Stimulated activated CD4-positive, alpha-beta T cell treated with anti-CD3 and anti-CD28 coated beads, Interleukin-1b, Interleukin-23, amount 100 ng/mL, for 24 hours (primary cell): ENCODE measurements at regions not wholly inside any gene's neighbourhood (a gene's known extent, or its start where the extent isn't known, plus 50 kb on each side); places are given as distances from the start of the nearest gene placed in this dataset.

ENCODE experiments used
- DNase-seq, 4 experiments: peaks; one replicate each; pipeline ENCODE4 v3.0.0-alpha.2; 2020; ENCODE audit warnings: low read depth in 4 of 4, low spot score in 1 of 4

DNA sequence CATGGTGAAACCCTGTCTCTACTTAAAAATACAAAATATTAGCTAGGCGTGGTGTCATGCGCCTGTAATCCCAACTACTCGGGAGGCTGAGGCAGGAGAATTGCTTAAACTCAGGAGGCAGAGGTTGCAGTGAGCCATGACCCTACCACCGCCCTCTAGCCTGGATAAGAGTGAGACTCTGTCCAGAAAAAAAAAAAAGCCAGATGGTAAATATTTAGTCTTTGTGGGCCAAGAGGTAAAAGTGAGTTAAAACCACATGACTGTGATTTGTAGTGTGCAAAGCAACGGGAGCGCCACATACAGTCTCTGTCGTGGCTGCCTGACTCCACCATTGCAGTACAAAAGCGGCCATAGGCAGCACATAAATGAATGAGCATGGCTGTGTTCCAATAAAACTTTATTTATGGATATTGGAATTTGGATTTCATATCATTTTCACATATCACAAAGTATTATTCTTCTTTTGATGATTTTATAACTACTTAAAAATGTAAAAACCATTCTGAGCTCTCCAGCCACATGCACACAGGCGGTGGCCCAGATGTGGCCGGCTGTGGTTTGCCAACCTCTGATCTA lies 51.8 kb upstream of the CASZ1 start:
- no peak for DNase-seq

DNA sequence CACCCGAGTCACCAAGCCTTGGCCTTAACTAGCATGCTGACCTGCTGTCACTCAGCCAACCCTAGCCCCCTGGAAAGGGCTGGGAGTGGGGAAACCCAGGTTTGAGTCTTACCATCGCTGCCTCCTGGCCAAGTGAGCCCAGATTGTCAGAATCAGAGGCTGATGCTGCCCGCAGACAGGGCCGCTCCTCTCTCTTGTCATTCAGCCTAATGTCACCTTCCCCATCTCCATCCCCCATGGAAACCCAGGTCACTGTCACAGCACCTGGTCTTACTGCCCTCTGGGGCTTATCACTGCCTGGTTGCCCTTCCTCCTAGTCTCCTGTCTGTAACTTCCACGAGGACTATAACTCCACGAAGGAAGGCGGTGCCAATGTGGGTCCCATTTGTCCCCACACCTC lies 53.6 kb upstream of the CASZ1 start:
- DNase-seq = no peak

DNA sequence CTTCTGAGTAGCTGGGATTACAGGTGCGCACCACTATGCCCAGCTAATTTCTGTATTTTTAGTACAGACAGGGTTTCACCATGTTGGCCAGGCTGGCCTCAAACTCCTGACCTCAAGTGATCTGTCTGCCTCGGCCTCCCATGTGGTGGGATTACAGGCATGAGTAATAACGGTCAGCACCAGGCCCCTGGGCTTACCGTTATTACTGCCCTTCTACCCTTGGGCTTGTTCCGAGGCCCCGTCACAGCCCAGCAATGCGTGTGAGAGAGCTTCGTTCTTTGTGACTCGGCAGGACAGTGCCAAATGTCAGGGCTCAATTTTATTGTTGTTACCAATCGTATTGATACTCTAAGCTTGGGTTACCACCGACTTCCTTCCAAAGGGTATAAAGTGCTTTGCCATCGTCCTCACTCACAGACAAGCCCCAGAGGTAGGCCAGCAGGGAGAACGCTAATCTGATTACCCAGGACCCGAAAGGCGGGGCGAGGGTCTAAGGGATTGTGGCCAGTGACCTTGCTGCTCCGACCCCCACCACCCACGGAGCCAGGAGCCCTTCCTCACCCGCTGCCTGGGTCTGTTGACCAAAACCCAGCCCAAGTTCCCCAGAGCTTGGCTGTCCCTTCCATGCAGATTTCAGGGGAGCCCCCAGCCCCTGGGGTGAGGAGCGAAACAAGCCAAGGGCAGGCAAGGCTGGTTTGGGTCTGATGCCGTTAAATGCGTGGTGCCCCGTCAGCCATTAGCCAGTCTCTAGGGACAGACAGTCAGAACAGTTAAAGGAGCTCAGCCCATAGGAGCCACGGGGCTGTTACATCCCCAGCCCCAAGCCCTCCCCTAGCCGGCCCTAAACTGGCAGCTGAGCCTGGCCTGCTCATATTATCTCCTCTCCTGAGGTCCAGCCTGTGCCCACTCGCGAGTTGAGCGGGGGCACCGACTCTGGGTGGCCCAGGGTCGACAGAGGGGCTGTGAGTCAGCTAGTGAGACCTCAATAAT lies 54.9 kb upstream of the CASZ1 start:
- DNase-seq = no peak

DNA sequence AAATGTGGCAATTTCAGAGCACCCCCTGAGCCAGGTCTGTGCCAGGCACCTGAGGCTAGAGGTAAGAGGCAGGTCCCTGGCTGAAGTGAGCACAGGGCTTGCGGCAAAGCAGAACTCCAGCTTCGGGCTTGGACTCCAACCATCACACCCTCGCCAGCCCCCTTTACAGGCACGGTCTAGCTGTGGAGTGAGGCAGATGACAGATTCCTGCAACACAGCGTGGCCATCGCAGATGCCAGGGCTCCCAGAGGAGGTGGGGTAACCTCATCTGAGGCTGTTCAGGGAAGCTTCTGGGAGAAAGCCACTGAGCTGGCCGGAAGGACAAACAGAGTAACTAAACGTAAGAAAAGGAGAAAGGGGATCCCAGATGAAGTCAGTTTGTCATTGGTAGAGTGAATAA lies 55.6 kb upstream of the CASZ1 start:
- DNase-seq = no peak

DNA sequence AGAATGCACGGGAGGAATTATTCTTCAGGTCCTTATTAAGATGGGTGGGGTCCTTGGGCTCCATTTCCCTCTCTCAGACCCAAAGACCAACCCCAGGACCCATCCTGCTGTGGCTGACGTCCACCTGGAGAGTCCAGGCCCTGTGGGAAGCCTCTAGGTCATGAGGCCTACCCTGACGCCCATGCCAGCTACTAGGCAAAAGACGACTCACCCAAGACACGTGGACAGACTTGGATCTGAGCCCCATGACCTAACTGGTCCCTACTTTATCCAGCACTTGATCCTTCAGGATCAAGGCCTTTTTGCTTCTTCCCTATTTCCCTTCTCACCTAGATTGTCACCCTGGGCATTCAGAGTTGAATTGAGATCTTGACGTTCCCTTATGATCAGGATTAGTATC lies 56.0 kb upstream of the CASZ1 start:
- DNase-seq = no peak

DNA sequence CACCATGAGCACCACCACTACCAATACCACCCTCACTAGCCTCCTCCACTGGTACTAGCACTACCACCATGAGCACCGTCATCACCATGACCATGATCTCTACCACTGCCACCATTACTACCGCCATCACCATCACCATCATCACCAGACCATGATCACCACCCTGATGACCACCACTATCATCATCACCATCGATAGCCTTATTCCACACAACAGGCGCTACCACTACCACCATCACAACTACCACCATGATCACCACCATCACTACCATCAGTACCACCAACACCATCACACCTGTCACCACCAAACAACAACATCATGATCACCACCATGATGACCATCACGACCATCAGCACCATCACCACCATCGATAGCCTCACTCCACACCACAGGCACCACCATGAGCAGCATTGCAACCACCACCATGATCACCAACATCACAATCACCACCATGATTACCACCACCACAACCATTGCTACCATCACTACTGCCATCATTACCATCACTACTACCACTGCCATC lies 56.6 kb upstream of the CASZ1 start:
- DNase-seq = no peak

DNA sequence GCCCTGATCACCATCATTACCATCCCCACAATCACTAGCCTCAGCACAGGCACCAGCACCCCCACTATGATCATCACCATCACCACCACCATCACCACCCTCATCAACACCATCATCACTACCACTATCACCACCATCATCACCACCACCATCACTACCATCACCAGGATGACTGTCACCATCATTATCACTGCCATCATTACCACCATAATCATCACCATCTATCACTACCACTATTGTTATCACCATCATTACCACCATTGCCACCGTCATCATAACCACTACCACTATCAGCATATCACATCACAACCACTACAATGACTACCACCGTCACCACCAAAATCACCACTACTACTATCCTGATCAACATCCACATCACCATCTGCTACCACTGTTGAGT lies 57.3 kb upstream of the CASZ1 start:
- DNase-seq = no peak

DNA sequence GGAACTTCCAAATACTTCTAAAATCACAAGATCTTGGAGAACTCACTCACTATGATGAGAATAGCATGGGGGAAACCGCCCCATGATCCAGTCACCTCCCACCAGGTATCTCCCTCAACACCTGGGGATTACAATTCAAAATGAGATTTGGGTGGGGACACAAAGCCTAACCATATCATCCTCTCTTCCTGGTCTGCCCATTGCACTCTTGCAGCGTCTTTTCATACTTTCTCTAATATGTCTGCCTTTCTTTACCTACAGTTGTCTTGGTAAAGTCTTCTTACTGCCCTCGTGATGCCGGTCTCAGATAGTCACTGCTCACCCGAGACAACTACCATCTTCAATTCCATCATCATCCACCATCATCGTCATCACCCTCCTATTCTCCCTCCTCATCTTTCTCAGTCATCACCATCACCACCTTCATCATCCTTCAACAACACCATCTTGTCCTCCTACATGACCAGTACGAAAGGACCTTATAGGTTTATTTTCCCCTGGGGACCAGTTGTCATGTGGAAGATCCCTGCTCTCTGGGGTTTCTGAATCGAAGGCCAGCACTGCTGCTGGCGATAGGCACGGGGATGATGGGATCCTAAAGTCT lies 58.5 kb upstream of the CASZ1 start:
- DNase-seq = no peak

DNA sequence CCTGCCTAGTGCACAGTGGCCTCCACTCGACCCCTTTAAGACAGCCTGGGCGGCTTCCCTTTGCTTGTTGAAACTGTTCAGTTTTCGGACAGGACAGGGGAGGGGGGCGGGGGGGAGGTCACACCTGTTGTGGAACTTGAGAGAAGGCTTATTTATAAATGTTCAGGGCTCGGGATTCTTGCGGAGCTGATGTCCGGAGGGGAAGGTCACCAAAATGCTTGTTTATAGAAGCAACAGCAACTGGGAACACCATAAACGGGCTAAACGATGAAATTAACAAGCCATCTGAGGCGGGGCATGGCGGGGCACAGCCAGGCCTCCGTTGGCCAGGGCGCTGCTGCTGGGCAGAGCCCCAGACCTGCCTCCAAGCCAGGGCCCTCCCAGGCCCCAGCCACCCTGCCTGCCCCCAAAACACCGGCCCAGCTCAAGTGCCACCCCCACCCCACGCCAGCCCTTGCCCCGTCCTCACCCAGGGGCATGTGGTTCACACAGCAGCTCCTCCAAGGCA lies 59.8 kb upstream of the CASZ1 start:
- no peak for DNase-seq

DNA sequence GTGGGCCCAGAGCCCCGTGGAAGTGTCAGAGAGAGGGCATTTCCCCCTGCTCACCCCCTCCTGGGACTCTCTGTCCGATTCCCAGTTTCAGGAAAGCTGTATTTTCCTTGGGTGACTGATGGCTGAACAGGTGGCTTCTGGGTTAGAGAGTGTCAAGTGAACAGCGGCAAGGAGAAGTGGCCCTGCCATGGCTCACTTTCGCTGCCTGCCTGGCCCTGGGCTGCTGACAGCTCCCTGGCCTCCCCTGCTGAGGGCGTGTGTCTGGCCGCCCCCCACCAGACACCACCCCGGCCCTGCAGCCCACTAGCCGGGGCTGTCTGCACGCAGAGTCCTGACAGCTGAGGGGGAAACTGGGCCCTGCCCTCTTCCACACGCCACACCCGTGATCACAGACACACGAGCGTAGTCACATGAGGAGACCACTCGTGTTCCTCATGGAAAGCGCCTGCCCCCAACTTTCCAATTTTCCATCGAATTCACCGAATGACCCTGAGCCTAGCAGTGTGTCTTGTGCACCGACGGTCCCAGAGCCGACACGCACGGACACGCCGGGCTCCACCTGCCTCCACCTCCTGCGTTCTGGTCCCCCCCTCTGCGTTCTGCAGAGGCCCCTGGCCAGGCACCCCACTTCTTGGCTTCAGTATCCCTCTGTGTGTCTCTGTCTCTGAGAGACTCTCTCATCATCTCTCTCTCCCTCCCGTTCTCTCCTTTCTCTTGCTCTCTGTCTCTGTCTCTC lies 60.6 kb upstream of the CASZ1 start:
- no peak for DNase-seq

DNA sequence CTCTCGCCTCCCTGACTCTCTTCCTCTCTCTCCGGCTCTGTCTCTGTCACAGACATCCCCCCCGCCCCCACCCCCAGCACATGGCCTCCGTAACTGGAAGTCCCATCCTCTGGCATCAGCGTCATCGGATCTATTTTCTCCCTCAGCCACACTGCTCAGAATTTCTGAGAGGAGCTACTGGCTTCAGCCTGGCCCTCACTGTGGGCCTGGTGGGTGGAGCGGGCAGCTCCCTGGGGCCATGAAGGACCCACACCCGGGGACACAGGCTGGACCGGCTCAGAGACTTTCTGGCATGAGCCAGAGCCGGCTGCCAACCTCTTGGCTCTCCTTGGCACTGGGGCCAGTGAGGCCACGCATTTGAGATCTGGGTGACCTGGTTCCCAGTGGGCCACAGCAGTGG lies 61.2 kb upstream of the CASZ1 start:
- DNase-seq = no peak

DNA sequence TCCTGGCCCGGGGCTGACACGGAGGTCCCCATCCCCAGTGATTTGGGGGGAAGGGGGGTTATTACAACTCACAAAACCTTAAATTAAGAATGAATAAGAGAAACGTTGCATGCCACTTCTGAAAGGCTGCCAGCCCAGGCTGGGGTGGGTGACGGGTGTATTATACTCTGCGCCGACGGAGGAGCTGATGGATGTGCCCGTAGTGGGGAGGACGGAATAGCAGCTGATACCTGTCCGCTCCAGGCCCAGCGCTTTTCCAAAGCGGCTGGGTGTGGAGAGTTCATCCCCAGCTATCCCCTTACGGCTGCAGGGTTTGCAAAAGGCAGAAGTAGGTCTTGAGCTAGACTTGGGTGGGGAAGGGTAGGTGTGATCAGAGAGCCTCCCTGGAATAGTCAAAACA lies 63.8 kb upstream of the CASZ1 start:
- no peak for DNase-seq

DNA sequence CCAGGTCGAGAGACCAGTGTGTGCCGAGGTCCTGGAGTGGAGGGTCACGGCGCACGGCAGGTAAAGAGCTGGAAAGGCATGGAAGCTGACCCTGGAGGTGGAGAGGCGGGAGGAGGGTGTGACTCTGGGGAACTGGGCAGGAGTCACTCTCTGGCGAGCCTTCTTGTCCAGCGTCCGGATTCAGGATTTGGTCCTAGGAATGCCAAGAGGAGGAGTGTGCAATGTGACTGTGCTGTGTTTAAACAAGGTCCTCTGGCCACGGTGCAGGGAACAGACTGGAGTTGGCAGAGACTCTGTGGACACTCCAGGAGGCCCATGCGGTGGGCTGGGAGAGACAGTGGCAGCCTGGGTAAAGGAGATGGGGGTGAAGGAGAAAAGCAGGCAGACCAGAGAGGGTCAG lies 64.2 kb upstream of the CASZ1 start:
- no peak for DNase-seq

DNA sequence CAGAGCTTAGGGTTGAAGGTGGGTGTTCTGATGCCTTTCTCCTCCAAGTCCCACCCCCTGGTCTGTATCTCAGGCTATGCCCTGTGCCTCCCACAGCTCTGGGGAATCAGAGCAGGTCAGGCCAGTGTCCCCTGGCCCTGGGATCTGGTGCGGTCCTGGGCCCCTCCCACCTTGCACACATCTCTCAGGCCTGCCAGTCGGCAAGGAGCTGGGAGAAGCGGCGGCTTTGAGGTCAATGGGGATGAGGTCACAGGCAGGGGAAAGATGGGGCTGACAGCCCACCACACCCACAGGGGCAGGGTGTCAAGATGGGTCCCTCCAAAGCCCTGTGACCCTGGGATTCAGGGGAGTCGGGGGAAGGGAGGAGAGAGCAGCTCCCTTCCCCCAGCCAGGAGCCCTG lies 65.4 kb upstream of the CASZ1 start:
- no peak for DNase-seq

DNA sequence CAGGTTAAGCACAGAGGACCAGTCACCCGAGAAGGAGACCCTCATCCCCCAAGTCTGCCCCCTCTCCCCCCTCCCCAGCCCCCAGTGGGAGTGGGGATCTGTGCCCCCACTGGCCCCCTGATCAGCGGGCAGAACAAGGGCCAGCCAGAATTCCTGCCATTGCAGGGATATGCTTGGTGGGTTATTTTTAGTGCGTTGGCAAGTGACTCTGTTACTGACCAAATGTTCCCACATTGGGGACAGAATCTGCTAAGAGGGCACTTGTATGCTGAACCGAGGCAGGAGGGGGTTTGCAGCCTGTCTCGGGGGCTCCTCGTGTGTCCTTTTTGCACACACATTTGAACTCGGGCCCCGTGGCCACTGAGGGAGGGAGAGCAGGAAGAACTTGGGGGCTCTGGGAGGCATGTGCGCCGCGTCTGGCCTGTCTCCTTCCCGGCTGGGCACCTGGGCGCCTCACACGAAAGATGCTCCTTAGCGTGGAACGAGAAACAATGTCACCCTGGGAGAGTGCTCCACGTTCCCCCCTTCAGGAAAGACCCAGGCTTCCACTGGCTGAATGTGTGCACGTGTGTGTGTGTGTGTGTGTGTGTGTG lies 66.4 kb upstream of the CASZ1 start:
- no peak for DNase-seq

DNA sequence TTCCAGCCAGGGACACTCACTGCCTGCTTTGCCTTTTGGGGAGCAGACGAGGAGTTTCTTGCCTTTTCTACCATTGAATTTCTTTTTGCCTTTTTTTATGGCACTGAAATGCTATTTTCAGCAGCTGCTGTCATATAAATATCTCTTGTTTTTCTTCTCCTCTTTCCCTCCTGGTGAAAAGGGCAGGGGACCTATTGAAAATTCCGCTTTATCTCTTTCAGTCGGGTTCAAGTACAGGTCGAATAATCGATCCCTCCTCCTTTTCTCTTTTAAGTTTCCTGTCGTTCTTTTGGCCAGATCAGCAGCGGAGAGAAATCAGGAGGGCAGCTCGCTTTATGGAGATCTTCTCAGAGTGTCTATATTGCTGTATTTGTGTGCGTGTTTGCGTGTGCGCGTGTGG lies 67.4 kb upstream of the CASZ1 start:
- DNase-seq = no peak

DNA sequence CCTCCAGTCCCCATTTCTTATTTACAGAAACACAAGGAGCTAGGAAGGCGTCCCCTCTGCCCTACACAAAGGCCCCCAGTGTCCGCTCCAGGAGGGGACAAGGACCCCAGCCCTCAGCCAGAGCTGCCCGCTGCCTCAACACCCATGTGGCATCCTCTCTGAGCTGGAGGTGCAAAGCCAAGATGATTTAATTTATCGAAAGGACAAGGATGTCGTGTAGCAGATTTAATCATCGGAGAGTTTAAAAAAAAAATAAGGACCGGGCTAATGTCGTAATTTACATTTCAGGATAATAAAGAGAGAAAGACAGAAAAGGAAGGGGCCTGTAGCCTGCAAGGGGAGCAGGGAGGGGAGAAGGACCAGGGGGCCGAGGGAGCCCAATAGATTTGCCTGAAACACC lies 68.3 kb upstream of the CASZ1 start:
- no peak for DNase-seq

DNA sequence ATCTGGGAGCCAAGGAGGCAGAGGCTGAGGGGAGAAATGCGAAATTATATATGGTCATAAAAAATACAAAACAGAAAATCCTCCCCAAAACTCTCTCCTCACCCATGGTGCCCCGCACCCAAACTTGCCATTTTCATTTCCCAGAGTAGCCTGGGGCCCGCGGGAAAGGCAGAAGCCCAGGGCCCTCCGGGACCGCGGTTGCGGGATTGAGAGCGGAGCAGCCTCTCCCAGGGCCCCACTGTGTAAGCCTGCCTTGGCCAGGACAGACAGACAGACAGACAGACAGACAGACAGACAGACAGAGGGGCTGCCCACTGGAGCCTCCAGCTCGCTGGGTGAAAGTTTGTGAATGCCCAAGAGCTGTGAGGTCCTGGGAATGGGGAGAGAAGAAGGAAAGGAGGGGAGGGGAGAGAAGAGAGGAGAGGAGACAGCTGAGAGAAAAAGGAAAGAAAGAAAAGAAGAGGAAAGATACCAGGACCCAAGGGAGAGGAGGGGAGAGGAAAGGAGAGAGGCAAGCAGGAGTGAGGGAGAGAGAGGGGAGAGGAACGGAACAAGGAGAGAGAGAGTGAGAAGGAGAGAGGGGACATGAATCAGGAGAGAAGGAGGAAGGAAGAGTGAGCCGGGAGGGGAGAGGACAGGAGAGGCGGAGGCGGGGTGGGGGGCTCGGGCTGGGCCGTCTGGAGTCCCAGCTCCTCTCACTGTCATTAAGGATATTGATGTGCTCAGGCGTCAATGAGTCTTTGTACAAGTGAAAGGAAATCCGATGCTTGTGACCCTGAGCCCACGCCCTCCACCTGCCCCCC lies 69.3 kb upstream of the CASZ1 start:
- DNase-seq = no peak

DNA sequence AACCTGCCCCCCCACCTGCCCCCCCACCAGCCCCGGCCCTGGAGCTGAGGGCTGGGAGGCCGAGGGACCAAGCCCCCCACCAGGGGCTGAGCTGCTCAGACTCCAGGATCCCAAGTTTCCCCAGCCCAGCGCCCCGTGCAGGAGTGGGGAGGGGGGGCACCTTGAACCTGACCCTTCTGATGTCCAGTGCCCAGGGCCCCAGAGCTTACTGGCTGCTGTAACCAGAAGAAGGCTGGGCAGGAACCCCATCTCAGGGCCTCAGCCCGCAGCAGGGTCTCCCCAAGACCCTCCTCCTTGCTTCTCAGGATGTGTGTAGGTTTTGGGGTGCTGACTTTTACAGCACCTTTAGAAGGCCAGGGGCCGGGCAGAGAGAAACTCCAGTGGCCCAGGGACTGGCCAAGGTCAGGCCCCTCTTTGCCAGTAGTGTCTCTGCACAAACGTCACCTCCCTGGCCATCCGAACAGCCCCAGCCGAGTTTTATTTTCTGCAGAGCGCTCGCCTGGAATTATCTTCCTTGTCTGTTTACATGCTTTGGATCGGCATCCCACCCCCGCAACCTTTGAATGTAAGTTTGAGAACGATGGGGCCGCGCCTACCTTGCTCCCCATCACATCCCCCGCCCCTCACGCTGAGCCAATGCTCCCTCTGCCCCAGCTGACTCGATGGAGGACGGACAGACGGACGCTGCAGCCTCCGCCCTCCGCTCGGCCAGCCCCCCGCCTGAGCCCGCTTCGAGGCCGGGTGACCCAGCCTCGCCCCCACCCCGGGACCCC lies 70.1 kb upstream of the CASZ1 start:
- DNase-seq = no peak
